Spleen (tissue), 11 donors: ENCODE measurements at regions not wholly inside any gene's neighbourhood (a gene's known extent, or its start where the extent isn't known, plus 50 kb on each side); places are given as distances from the start of the nearest gene placed in this dataset.

Experiments
- DNase-seq: peaks from one replicate; pipeline ENCODE4 v3.0.0-alpha.2; 2020
- H3K27ac ChIP-seq, 8 donors: fragments of 200-600 bp; sonication (generic) in 7 of 8; 1 replicate in 4 of 8; 2 replicates in 4 of 8; pipeline versions ENCODE4 v1.5.0 to v1.8.0; 2016 to 2021; ENCODE audit warnings: inconsistent platforms in 4 of 8, mild to moderate bottlenecking in 4 of 8, moderate library complexity in 1 of 8
- H3K27me3 ChIP-seq, 7 donors: fragments of 200-600 bp; sonication (generic) in 6 of 7; replicated peaks in 1 of 7; 1 replicate in 4 of 7; 2 replicates in 3 of 7; pipeline versions ENCODE4 v1.5.0 to v1.8.0; 2016 to 2021; ENCODE audit warnings: inconsistent platforms in 3 of 7, mild to moderate bottlenecking in 1 of 7
- H3K36me3 ChIP-seq, 6 donors: fragments of 200-600 bp; sonication (generic) in 5 of 6; 1 replicate in 4 of 6; 2 replicates in 2 of 6; pipeline versions ENCODE4 v1.5.0 to v1.8.0; 2016 to 2021; ENCODE audit warnings: inconsistent platforms in 2 of 6
- H3K4me1 ChIP-seq, 6 donors: fragments of 200-600 bp; sonication (generic) in 5 of 6; 1 replicate in 3 of 6; 2 replicates in 3 of 6; pipeline versions ENCODE4 v1.5.0 to v1.8.0; 2016 to 2021; ENCODE audit warnings: inconsistent platforms in 3 of 6
- H3K4me3 ChIP-seq, 8 donors: fragments of 200-600 bp; sonication (generic) in 7 of 8; 1 replicate in 4 of 8; 2 replicates in 4 of 8; pipeline versions ENCODE4 v1.5.0 to v1.8.0; 2016 to 2021; ENCODE audit warnings: inconsistent platforms in 4 of 8, mild to moderate bottlenecking in 4 of 8, moderate library complexity in 2 of 8
- H3K9me3 ChIP-seq, 8 donors: fragments of 200-600 bp; sonication (generic) in 7 of 8; 1 replicate in 4 of 8; 2 replicates in 4 of 8; pipeline versions ENCODE4 v1.5.0 to v1.8.0; 2016 to 2021; ENCODE audit warnings: inconsistent platforms in 4 of 8
- CTCF ChIP-seq, 11 experiments: fragments of 200-600 bp in 7 of 11; fragments of 450-650 bp in 4 of 11; sonication (generic) in 4 of 11; IDR thresholded peaks in 8 of 11; conservative IDR thresholded peaks in 3 of 11; 1 replicate in 7 of 11; 2 replicates in 4 of 11; pipeline versions ENCODE4 v1.4.0 to v1.8.0; 2016 to 2021; ENCODE audit warnings: antibody characterized with exemption in 11 of 11, inconsistent platforms in 4 of 11, mild to moderate bottlenecking in 1 of 11
- POLR2A ChIP-seq, 3 donors: fragments of 450-650 bp; IDR thresholded peaks; one replicate each; pipeline ENCODE4 v1.5.1; 2017; ENCODE audit warnings: antibody characterized with exemption in 3 of 3, mild to moderate bottlenecking in 1 of 3
- POLR2AphosphoS5 ChIP-seq, 3 donors: sonication (generic); formaldehyde crosslinking; IDR thresholded peaks; one replicate each; pipeline ENCODE4 v1.5.1; 2017; ENCODE audit warnings: antibody characterized with exemption in 3 of 3
- WGBS, 5 donors: extraction: QIAGEN DNeasy Blood & Tissue Kit in 3 of 5; methylation state at CpG; one replicate each; pipeline versions ENCODE4 v1.1.5 to v1.1.7; 2013 to 2018; 5-methylcytosine and 5-hydroxymethylcytosine counted together
- intact Hi-C: fragments of 100-400 bp; cut with DNase I; formaldehyde crosslinking; loops from one replicate; pipeline ENCODE4 v1.15.0; 2023; ENCODE audit warnings: low total_unique reads
- donor health status: healthy with polysubstance abuse.
- donor health status: DM: no; HTN: no; CAD: no; lungs with moderate emphysema.
- donor health status: DM: no; HTN: no; CAD: no.
- donor health status: Bipolar disorder and iron deficiency.
- donor health status: healthy.
- donor health status: DM: no; HTN: no; CAD: no.
- donor health status: DM: yes; HTN: yes; CAD: no.

GRCh38 chr6:78268591-78269452 is 598.5 kb upstream of the IRAK1BP1 start:
- WGBS, 5 donors, result 69 to 83% (median 75%) methylated on average over 2 of the region's 2 CpGs
- no peak for TF ChIP-seq POLR2A (IDR thresholded peaks at IDR 0.05)
- TF ChIP-seq CTCF (IDR thresholded peaks at IDR 0.05 in 8 of 11, conservative IDR thresholded peaks at IDR 0.05 in 3 of 11), result no peak
- no peak for TF ChIP-seq POLR2AphosphoS5 (IDR thresholded peaks at IDR 0.05)
- H3K4me1 ChIP-seq, result no peaks in the 10 kb centered on the region
- no peak for DNase-seq
- H3K27ac ChIP-seq, result no peak overlapping the region
- H3K27me3 ChIP-seq, result no peaks in the 10 kb centered on the region
- H3K36me3 ChIP-seq, result no peaks in the 10 kb centered on the region
- peaks cover 0 to 3% (median 0%) of the 10 kb centered on the region in 8 donors for H3K9me3 ChIP-seq
- intact Hi-C loops, result no loop called here
- H3K4me3 ChIP-seq, result no peak overlapping the region

GRCh38 chr6:78300885-78301284 is 566.5 kb upstream of the IRAK1BP1 start:
- Histone ChIP-seq H3K36me3 (no peaks in the 10 kb centered on the region), H3K27me3 (no peaks in the 10 kb centered on the region), H3K4me3 (no peak overlapping the region), H3K4me1 (no peaks in the 10 kb centered on the region), H3K9me3 (no peaks in the 10 kb centered on the region), H3K27ac (no peak overlapping the region)
- TF ChIP-seq CTCF (IDR thresholded peaks at IDR 0.05 in 8 of 11, conservative IDR thresholded peaks at IDR 0.05 in 3 of 11) (no peak), POLR2A (IDR thresholded peaks at IDR 0.05) (no peak), POLR2AphosphoS5 (IDR thresholded peaks at IDR 0.05) (no peak)
- 54 to 84% (median 67%) methylated on average over 2 of the region's 2 CpGs for WGBS, 5 donors
- no peak for DNase-seq
- intact Hi-C loops, result no loop called here

- TF ChIP-seq POLR2AphosphoS5 (IDR thresholded peaks at IDR 0.05) (no peak), POLR2A (IDR thresholded peaks at IDR 0.05) (no peak), CTCF (IDR thresholded peaks at IDR 0.05 in 8 of 11, conservative IDR thresholded peaks at IDR 0.05 in 3 of 11) (no peak)
- Histone ChIP-seq H3K27me3 (no peaks in the 10 kb centered on the region), H3K9me3 (peaks cover 0 to 4% (median 0%) of the 10 kb centered on the region in 8 donors), H3K4me1 (no peaks in the 10 kb centered on the region), H3K36me3 (no peaks in the 10 kb centered on the region), H3K27ac (no peak overlapping the region), H3K4me3 (no peak overlapping the region)
- DNase-seq, result no peak
- 42 to 88% (median 84%) methylated on average over 1 of the region's 1 CpG for WGBS, 5 donors
- intact Hi-C loops, result no loop called here
Observed at GRCh38 chr6:78302411-78302810, 564.9 kb upstream of the IRAK1BP1 start.

- TF ChIP-seq POLR2AphosphoS5 (IDR thresholded peaks at IDR 0.05), result no peak
- no peak for TF ChIP-seq CTCF (IDR thresholded peaks at IDR 0.05 in 8 of 11, conservative IDR thresholded peaks at IDR 0.05 in 3 of 11)
- TF ChIP-seq POLR2A (IDR thresholded peaks at IDR 0.05), result no peak
- Histone ChIP-seq H3K4me3 (no peak overlapping the region), H3K36me3 (no peaks in the 10 kb centered on the region), H3K4me1 (no peaks in the 10 kb centered on the region), H3K27me3 (no peaks in the 10 kb centered on the region), H3K27ac (no peak overlapping the region), H3K9me3 (peaks cover 0 to 10% (median 0%) of the 10 kb centered on the region in 8 donors)
- DNase-seq, result no peak
- intact Hi-C loops, result no loop called here
Observed at GRCh38 chr6:78308025-78308424, 559.3 kb upstream of the IRAK1BP1 start.
